ENCODE measurements at regions not wholly inside any gene's neighbourhood (a gene's known extent, or its start where the extent isn't known, plus 50 kb on each side); places are given as distances from the start of the nearest gene placed in this dataset.

DNA sequence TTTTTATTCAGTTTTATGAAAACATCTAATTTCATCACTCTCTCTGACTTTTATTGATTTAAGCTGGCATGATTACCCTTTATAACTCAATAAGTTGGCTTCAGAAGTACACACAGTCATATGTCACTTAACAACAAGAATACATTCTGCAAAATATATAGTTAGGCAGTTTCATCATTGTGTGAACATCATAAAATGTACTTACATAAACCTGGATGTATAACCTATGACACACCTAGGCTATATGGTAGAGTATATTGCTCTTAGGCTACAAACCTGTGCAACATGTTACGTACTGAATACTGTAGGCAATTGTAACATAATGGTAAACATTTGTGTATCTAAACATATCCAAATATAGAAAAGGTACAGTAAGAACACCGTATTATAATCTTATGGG, 362.2 kb upstream of the BTBD3 start:
- no peak for TF ChIP-seq TAF7 (optimal IDR thresholded peaks at IDR 0.05; ENCODE audit: borderline replicate concordance, low read depth, low read length)
- TF ChIP-seq CTCF (IDR thresholded peaks at IDR 0.05; ENCODE audit: control extremely low read depth in 1 of 3, insufficient read depth in 1 of 3, low read depth in 1 of 3, low read length in 3 of 3): no peak
- no peak for TF ChIP-seq SIN3A (conservative IDR thresholded peaks at IDR 0.05 in 1 of 2, IDR thresholded peaks at IDR 0.05 in 1 of 2; ENCODE audit: low read depth in 1 of 2, low read length in 2 of 2)
- no peak for TF ChIP-seq CTBP2 (IDR thresholded peaks at IDR 0.05; ENCODE audit: borderline replicate concordance, insufficient read depth, insufficient read length, low read length)
- no peak for TF ChIP-seq ASH2L (IDR thresholded peaks at IDR 0.05; ENCODE audit: low read length)
- TF ChIP-seq SP1 (IDR thresholded peaks at IDR 0.05; ENCODE audit: low read depth, low read length): no peak
- TF ChIP-seq, protein P1, sequence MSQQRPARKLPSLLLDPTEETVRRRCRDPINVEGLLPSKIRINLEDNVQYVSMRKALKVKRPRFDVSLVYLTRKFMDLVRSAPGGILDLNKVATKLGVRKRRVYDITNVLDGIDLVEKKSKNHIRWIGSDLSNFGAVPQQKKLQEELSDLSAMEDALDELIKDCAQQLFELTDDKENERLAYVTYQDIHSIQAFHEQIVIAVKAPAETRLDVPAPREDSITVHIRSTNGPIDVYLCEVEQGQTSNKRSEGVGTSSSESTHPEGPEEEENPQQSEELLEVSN (IDR thresholded peaks at IDR 0.05): no peak
- no peak for TF ChIP-seq POLR2AphosphoS5 (IDR thresholded peaks at IDR 0.05; ENCODE audit: low read depth, low read length)
- TF ChIP-seq JUN (IDR thresholded peaks at IDR 0.05; ENCODE audit: low read depth, low read length): no peak
- no peak for TF ChIP-seq CBX5 (IDR thresholded peaks at IDR 0.05; ENCODE audit: low read depth, low read length)

All from H1 (cell line).